ENCODE measurements at regions not wholly inside any gene's neighbourhood (a gene's known extent, or its start where the extent isn't known, plus 50 kb on each side); places are given as distances from the start of the nearest gene placed in this dataset.
"Not testable (repeated sequence)": the region's sequence is repeated elsewhere in the genome, so short reads cannot be mapped to it uniquely, and the experiment has no call there.

DNA sequence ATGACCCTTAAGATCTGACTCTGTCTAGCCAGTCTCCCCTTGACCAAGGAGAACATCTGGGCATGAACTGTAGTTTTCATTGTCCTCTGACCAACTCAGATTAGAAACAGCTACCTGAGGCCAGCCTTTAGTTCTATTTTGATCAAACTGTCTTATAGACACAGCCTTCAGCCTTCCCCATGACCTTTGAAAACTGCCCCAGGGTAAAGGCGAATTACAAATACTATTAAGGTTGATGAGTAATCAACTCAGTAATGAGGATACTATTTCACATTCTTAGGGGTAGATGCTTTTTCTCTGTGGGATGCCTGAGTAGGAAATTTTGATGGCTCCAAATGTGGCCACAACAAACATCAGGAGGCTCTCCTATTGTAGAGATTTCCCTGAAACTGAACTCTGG, 125.8 kb upstream of the ERV3-1 start:
- not testable (repeated sequence) for TF ChIP-seq POLR2A, POLR2AphosphoS5 (IDR thresholded peaks at IDR 0.05; ENCODE audit: low read depth, low read length)

Measured in GM12892 (cell line).